ENCODE measurements at regions not wholly inside any gene's neighbourhood (a gene's known extent, or its start where the extent isn't known, plus 50 kb on each side); places are given as distances from the start of the nearest gene placed in this dataset.

DNA sequence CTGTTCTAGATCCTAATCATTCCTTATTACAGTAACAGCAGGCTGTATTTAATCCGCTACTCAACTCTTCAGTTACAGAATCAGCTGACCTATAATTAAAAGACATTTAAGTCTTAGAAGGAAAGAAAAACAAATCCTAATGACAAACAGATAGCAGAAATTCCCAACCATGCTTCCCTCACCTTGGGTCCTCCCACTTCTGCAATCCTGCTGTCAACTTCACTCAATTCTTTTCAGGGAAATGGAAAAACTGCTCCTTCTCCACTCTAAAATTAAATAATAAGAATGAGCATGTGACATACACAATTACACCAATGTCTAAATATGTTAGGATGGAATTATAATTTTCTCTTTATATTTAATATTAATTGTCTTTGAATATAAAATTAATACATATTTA is 182.6 kb upstream of the LYPLAL1 start:
- no peak for DNase-seq (ENCODE audit: low spot score)

DNA sequence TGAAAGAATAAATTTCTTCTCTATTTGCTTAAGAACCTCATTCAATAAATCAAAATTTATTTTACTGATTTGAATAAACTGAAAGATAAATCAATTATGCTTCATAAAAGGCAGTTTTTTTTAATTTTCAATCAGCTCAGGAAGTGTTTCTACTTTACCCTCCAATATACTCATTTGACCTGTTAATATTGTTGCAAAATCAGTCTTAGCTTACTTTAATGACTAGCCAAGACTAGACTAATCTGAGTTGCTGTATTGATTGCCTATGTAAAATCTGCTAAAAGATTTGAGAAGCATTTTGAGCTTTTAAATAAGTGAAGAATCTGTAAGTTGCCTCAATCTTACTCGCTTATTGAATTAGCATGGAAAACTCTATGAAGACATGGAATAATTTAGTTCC is 179.1 kb upstream of the LYPLAL1 start:
- no peak for DNase-seq (ENCODE audit: low spot score)

DNA sequence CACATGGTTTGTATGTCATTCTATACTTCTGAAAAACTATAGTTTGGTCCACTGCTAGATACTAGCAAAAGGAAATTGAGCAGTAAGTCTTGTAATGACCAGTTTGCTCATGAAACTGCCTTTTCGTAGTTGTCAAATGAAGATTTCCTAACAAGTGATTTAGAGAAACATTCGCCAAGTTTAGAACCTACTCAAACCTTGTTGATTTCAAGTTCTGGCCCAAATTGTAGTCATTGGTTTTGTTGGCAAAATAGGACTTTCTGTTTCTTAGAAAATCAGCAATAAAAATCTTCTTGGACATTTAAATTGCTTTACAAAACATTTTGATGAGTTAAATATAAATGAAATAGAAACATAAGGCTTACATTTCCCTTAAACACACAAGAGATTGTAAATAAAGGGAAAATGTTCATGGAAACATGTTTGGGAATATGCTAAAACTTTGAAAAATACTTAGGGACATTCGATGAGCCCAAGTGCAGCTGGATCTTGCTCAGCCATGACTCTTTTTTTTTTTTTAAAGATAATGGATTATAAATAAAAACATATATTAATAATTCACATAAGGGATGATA is 178.5 kb upstream of the LYPLAL1 start:
- DNase-seq (ENCODE audit: low spot score), result no peak

DNA sequence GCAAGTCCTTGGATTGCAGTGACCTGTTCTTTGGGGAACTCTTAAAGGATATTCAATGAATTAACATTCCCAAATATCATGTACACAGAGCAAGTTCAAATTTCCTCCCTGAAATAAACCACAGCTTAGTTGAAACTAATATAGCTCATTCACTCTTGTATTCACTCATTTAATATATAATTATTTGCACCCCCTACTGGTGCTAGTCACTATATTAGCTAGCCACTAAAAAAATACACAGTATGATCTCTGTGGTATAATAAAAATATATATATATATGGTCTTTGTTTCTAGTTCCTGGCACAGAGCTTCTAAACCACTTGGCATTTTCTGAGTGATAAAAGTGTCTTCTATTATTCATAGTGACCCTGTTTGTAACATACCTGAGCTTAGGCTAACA is 177.3 kb upstream of the LYPLAL1 start:
- DNase-seq (ENCODE audit: low spot score), result no peak

DNA sequence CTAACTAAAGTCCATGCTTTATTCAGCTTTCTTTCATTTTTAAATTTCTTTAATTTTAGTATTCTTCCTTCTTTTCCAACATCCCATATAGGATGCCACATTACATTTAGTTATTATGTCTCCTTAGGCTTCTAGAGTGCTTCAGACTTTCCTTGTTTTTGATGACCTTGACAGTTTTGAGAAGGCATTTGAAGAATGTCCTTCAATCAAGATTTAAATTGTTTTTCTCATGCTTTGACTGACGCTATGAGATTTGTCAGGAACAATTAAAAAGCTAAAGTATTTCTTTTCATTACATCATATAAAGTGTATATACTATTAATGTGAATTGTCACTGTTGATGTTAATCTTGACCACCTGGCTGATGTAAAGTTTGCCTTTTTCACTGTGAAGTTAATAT is 173.7 kb upstream of the LYPLAL1 start:
- no peak for DNase-seq (ENCODE audit: low spot score)

DNA sequence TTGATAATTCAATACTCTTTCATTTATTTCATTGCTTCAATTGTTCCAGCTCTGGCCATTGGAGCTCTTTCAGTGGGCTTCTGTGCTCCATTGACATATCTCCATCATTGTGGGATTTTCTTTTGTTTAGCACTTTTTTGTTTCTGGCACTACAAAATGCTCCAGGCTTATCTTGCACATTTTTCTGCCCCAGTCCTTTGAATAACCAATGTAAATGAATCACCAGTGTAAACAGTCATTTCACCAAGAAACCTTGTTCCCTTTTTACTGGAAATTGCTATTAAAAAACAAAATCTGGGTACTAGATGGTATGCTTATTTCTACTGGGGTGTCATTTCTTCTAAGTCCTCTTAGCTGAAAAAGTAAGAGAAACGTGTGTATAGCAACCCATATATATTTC is 173.0 kb upstream of the LYPLAL1 start:
- DNase-seq (ENCODE audit: low spot score), result no peak

DNA sequence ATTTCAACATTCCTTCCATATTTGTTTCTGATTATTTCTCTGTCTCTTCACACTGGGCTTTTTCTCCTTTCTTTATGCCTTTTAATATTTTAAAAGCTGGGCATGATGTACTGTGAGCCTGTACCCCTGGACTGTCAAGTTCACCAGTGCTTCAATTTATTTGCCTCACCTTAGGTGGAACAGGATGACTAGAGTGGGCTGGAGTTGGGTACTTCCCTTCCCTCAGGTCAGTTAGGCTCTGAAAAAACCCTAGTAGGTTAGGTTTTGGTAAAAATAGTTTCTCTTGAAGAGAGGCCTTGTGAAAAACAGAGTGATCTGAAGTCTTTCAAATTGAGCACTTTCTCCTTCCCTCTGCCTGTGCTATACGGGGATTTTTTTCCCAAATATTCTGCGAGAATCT is 163.0 kb upstream of the LYPLAL1 start:
- DNase-seq (ENCODE audit: low spot score), result no peak

GRCh38 chr1:219020386-219020785 is 153.3 kb upstream of the LYPLAL1 start:
- DNase-seq (ENCODE audit: low spot score), result no peak

DNA sequence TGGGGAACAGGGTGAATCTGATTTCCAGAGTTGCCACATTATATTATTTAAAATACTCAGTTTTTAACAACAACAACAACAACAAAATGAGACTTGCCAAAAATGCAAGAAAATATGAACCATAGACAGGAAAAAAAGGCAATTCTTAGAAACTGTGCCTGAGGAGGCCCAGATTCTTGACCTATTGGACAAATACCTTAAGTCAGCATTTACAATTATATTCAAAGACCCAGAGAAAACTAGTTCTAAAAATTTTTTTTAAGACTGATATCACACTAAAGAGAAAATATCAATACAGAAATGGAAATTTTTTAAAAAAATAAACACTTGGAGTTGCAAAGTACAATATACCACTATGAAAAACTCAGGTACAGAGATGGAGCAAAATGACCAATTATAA is 152.8 kb upstream of the LYPLAL1 start:
- no peak for DNase-seq (ENCODE audit: low spot score)

- DNase-seq (ENCODE audit: low spot score), result no peak
Observed at GRCh38 chr1:219027146-219027673, 146.5 kb upstream of the LYPLAL1 start.

- DNase-seq (ENCODE audit: low spot score), result no peak
Observed at GRCh38 chr1:219031809-219032208, 141.9 kb upstream of the LYPLAL1 start.

DNA sequence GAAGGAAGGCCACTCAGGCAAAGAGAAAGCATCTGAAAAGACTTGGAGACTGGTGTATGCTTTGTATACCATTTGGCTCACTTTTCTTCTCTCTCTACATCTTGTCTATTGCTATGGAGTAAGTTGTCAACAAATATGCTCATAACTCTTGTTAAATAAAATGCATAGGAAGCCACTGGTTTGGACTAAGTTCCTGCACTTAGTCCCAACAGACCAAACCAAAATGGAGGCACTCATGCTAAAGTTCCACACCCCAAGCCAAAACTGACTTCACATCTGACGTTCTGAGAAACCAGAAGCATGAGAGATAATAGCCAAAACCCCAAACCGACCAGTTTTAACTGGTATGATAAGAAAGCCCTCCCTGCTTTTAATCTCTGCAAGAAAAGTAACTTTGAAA is 135.3 kb upstream of the LYPLAL1 start:
- no peak for DNase-seq (ENCODE audit: low spot score)

DNA sequence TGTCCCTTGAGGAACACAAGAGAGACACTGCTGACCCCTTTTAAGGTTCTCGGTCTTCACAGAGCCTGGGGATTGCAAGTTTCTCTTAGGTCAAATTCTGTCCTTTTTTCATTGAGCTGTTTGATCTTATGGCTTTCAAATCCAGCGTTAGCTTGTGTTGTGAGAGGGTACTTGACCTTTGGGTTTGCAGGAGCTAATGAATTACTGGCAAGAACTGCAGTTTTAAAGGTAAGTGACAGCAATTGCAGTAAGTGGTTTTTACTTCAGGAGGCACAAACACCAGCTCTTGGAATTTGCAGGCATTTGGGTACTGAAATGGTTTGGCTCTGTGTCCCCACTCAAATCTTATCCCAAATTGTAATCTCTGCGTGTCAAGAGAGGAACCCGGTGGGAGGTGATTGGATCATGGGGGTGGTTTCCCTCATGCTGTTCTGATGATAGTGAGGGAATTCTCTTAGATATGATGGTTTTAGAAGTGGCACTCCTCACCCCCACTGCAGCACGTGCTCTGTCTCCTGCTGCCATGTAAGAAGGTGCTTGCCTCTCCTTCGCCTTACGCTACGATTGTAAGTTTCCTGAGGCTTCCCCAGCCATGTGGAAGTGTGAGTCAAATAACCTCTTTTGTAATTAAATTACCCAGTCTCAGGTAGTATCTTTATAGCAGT is 134.5 kb upstream of the LYPLAL1 start:
- DNase-seq (ENCODE audit: low spot score), result no peak

DNA sequence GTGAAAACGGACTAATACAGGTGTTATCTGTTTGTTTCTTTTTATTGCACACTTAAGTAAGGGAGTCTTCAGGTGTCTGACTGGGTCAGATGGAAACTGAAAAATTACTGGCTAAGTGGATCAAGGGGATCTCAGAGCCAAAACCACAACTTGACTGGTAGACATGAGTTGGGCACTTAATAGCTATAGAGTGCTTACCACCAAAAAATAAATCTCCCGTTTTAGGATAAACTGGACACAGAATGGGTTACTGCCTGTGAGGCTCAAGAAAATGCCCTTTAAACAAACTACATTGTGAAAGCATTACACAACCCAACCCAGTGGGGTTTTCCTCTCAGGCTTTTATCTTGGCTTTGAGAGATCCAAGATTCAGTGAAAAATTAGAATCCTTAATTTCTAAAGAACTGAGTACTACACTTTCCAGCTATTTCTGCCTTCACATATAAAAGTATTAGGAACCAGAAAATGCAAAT is 134.0 kb upstream of the LYPLAL1 start:
- DNase-seq (ENCODE audit: low spot score), result no peak

GRCh38 chr1:219040291-219040690 is 133.4 kb upstream of the LYPLAL1 start:
- no peak for DNase-seq (ENCODE audit: low spot score)

DNA sequence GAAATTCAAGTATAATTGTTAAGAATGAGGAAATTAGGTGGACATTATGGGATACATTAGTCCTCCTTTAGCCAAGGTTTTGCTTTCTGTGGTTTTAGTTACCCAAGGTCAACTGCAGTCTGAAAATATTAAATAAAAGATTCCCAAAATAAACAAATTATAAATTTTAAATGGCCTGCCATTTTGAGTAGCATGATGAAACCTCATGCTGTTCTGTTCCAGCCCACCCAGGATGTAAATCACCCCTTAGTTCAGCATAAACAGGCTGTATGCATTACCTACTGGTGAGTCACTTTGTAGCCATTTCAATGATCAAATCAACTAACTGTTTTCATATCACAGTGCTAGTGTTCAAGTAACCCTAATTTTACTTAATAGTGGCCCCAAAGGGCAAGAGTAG is 132.5 kb upstream of the LYPLAL1 start:
- DNase-seq (ENCODE audit: low spot score), result no peak

- DNase-seq (ENCODE audit: low spot score), result no peak
Observed at GRCh38 chr1:219041818-219042217, 131.9 kb upstream of the LYPLAL1 start.

GRCh38 chr1:219042769-219043168 is 130.9 kb upstream of the LYPLAL1 start:
- DNase-seq (ENCODE audit: low spot score), result no peak

- no peak for DNase-seq (ENCODE audit: low spot score)
Observed at GRCh38 chr1:219045246-219045645, 128.4 kb upstream of the LYPLAL1 start.

GRCh38 chr1:219049501-219049900 is 124.2 kb upstream of the LYPLAL1 start:
- DNase-seq (ENCODE audit: low spot score), result no peak

GRCh38 chr1:219050086-219050821 is 123.4 kb upstream of the LYPLAL1 start:
- DNase-seq (ENCODE audit: low spot score), result no peak

DNA sequence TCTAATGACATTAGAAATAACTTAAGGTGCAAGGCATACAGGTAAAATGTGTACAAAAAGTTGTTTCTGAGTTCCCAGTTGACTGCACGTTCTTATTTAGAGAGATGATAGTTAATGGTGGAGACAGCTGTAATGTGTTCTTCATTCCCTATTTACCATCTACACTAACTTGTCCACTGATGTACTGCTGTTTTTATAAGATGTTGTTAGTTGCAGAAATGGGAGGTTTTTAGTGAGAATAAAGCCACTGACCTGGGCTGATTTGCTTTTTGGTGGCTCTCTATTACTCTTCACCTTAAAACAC is 122.9 kb upstream of the LYPLAL1 start:
- DNase-seq (ENCODE audit: low spot score), result no peak

DNA sequence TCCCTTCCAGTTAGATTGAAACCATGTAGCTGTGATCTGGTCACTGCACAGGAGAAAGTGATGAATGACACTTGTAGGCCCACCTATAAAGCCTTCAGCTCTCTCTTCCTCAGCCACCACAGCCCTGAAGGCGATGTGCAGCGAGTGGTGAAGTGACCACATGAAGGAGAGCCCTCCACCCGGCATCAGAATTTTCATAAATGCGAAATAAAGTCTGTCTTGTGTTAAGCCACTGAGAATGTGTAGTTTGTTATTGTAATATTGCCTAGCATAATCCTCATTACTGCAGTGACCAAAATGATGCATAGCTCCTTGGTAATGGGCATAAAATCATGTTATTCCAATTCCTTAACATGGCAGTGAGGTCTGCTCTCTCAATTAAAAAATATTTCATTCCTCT is 122.1 kb upstream of the LYPLAL1 start:
- no peak for DNase-seq (ENCODE audit: low spot score)
